ENCODE measurements at regions not wholly inside any gene's neighbourhood (a gene's known extent, or its start where the extent isn't known, plus 50 kb on each side); places are given as distances from the start of the nearest gene placed in this dataset.

GRCh38 chr6:14055541-14055940, 62.0 kb upstream of the CD83 start:
- Histone ChIP-seq H3K9me3 (ENCODE audit: control insufficient read depth, low read length) (no peaks in the 10 kb centered on the region), H3K36me3 (ENCODE audit: control insufficient read depth, insufficient read depth, low read length) (no peaks in the 10 kb centered on the region), H3K9ac (ENCODE audit: extremely low read depth, low read length, poor library complexity, severe bottlenecking) (no peak overlapping the region), H3K27me3 (ENCODE audit: control insufficient read depth, insufficient read depth, low read length, poor library complexity, severe bottlenecking) (peaks cover 13% of the 10 kb centered on the region), H3K4me1 (ENCODE audit: control insufficient read depth, insufficient read depth, low read length) (no peaks in the 10 kb centered on the region), H3K27ac (ENCODE audit: low read depth, low read length) (no peak overlapping the region), H3K4me3 (ENCODE audit: low read length) (no peak overlapping the region)
- DNase-seq, result no peak
- WGBS, 2 experiments (ENCODE audit: insufficient coverage in 1 of 2, insufficient read length in 1 of 2), result 50 to 69% methylated on average over 1 to 2 of the region's 2 CpGs
- H3K4me1 Mint-ChIP-seq, result no peaks in the 10 kb centered on the region
- H3K27me3 Mint-ChIP-seq (ENCODE audit: insufficient read depth), result peaks cover 20% of the 10 kb centered on the region
- no peaks in the 10 kb centered on the region for H3K36me3 Mint-ChIP-seq (ENCODE audit: low read depth)
- H3K9me3 Mint-ChIP-seq, result no peaks in the 10 kb centered on the region
- TF ChIP-seq CTCF (conservative IDR thresholded peaks at IDR 0.05), result no peak
- H3K27ac Mint-ChIP-seq, result no peak overlapping the region
- no peak overlapping the region for H3K4me3 Mint-ChIP-seq

- Histone ChIP-seq H3K4me3 (ENCODE audit: low read length) (no peak overlapping the region), H3K4me1 (ENCODE audit: control insufficient read depth, insufficient read depth, low read length) (no peaks in the 10 kb centered on the region), H3K9me3 (ENCODE audit: control insufficient read depth, low read length) (peaks cover 10% of the 10 kb centered on the region), H3K27me3 (ENCODE audit: control insufficient read depth, insufficient read depth, low read length, poor library complexity, severe bottlenecking) (no peaks in the 10 kb centered on the region), H3K36me3 (ENCODE audit: control insufficient read depth, insufficient read depth, low read length) (no peaks in the 10 kb centered on the region), H3K27ac (ENCODE audit: low read depth, low read length) (no peak overlapping the region), H3K9ac (ENCODE audit: extremely low read depth, low read length, poor library complexity, severe bottlenecking) (no peak overlapping the region)
- Mint-ChIP-seq H3K9me3 (peaks cover 11% of the 10 kb centered on the region), H3K4me3 (no peak overlapping the region), H3K36me3 (ENCODE audit: low read depth) (no peaks in the 10 kb centered on the region), H3K27ac (no peak overlapping the region), H3K4me1 (no peaks in the 10 kb centered on the region), H3K27me3 (ENCODE audit: insufficient read depth) (peaks cover 3% of the 10 kb centered on the region)
- 92 to 95% methylated on average over 6 to 10 of the region's 10 CpGs for WGBS, 2 experiments (ENCODE audit: insufficient coverage in 1 of 2, insufficient read length in 1 of 2)
- no peak for TF ChIP-seq CTCF (conservative IDR thresholded peaks at IDR 0.05)
- DNase-seq, result no peak
Observed at GRCh38 chr6:14058029-14058695, 59.4 kb upstream of the CD83 start.

- Histone ChIP-seq H3K9me3 (ENCODE audit: control insufficient read depth, low read length) (peaks cover 10% of the 10 kb centered on the region), H3K36me3 (ENCODE audit: control insufficient read depth, insufficient read depth, low read length) (no peaks in the 10 kb centered on the region), H3K27ac (ENCODE audit: low read depth, low read length) (no peak overlapping the region), H3K27me3 (ENCODE audit: control insufficient read depth, insufficient read depth, low read length, poor library complexity, severe bottlenecking) (no peaks in the 10 kb centered on the region), H3K9ac (ENCODE audit: extremely low read depth, low read length, poor library complexity, severe bottlenecking) (no peak overlapping the region), H3K4me1 (ENCODE audit: control insufficient read depth, insufficient read depth, low read length) (no peaks in the 10 kb centered on the region), H3K4me3 (ENCODE audit: low read length) (no peak overlapping the region)
- H3K36me3 Mint-ChIP-seq (ENCODE audit: low read depth), result no peaks in the 10 kb centered on the region
- H3K9me3 Mint-ChIP-seq, result peaks cover 14% of the 10 kb centered on the region
- WGBS, 2 experiments (ENCODE audit: insufficient coverage in 1 of 2, insufficient read length in 1 of 2), result 84 to 90% methylated on average over 2 to 3 of the region's 3 CpGs
- H3K4me1 Mint-ChIP-seq, result no peaks in the 10 kb centered on the region
- DNase-seq, result no peak
- H3K27me3 Mint-ChIP-seq (ENCODE audit: insufficient read depth), result peaks cover 3% of the 10 kb centered on the region
- H3K27ac Mint-ChIP-seq, result no peak overlapping the region
- no peak overlapping the region for H3K4me3 Mint-ChIP-seq
- no peak for TF ChIP-seq CTCF (conservative IDR thresholded peaks at IDR 0.05)
Observed at GRCh38 chr6:14058735-14059134, 58.8 kb upstream of the CD83 start.

All from endodermal cell (in vitro differentiated cells).